SU-DHL-6 (cell line): ENCODE measurements at regions not wholly inside any gene's neighbourhood (a gene's known extent, or its start where the extent isn't known, plus 50 kb on each side); places are given as distances from the start of the nearest gene placed in this dataset.

Experiments used
- EZH2phosphoT487 ChIP-seq: fragments of 200-600 bp; sonication (generic), shearing (Covaris generic); conservative IDR thresholded peaks from 2 replicates; pipeline ENCODE4 v1.6.1; 2018; ENCODE audit warnings: mild to moderate bottlenecking, antibody characterized with exemption, low read length, moderate library complexity, mixed read lengths
- TF ChIP-seq, protein P1 (sequence below): fragments of 200-600 bp; sonication (generic); IDR thresholded peaks from one replicate; pipeline ENCODE4 v1.5.1; 2017; ENCODE audit warnings: antibody characterized with exemption, mild to moderate bottlenecking, low read length, moderate library complexity; ENCODE audit not compliant: insufficient read depth, poor library complexity, severe bottlenecking

GRCh38 chr1:101332633-101333032, 95.8 kb downstream of the S1PR1 start:
- TF ChIP-seq, protein P1, sequence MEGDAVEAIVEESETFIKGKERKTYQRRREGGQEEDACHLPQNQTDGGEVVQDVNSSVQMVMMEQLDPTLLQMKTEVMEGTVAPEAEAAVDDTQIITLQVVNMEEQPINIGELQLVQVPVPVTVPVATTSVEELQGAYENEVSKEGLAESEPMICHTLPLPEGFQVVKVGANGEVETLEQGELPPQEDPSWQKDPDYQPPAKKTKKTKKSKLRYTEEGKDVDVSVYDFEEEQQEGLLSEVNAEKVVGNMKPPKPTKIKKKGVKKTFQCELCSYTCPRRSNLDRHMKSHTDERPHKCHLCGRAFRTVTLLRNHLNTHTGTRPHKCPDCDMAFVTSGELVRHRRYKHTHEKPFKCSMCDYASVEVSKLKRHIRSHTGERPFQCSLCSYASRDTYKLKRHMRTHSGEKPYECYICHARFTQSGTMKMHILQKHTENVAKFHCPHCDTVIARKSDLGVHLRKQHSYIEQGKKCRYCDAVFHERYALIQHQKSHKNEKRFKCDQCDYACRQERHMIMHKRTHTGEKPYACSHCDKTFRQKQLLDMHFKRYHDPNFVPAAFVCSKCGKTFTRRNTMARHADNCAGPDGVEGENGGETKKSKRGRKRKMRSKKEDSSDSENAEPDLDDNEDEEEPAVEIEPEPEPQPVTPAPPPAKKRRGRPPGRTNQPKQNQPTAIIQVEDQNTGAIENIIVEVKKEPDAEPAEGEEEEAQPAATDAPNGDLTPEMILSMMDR = no peak
- TF ChIP-seq EZH2phosphoT487 = no peak
